Calu3 (cell line): ENCODE measurements at regions not wholly inside any gene's neighbourhood (a gene's known extent, or its start where the extent isn't known, plus 50 kb on each side); places are given as distances from the start of the nearest gene placed in this dataset.

Experiments used
- BruUV-seq: library from RNA; stranded (reverse); fragments of 400-500 nt; replicated peaks from 2 replicates; lab custom pipeline; 2021; lab: Mats Ljungman, UMichigan
- CTCF ChIA-PET: fragments of 300-600 bp; sonication (Branson Sonifier 250); formaldehyde crosslinking; loops from one replicate; lab custom pipeline; 2022; ENCODE audit warnings: antibody characterized with exemption; lab: Charles Lee
- DNase-seq: peaks from one replicate; pipeline ENCODE4 v3.0.0; 2022
- H3K27ac Mint-ChIP-seq: one replicate; pipeline ENCODE4 v1.8.0; 2022; ENCODE audit warnings: mixed read lengths; ENCODE audit not compliant: unreplicated experiment
- H3K27me3 Mint-ChIP-seq: one replicate; pipeline ENCODE4 v1.8.0; 2022; ENCODE audit warnings: mixed read lengths; ENCODE audit not compliant: unreplicated experiment
- H3K36me3 Mint-ChIP-seq: one replicate; pipeline ENCODE4 v1.8.0; 2022; ENCODE audit warnings: mild to moderate bottlenecking, moderate library complexity, mixed read lengths; ENCODE audit not compliant: insufficient read depth, unreplicated experiment
- H3K4me1 Mint-ChIP-seq: one replicate; pipeline ENCODE4 v1.8.0; 2022; ENCODE audit warnings: mild to moderate bottlenecking, low read depth, mixed read lengths; ENCODE audit not compliant: unreplicated experiment
- H3K4me3 Mint-ChIP-seq: one replicate; pipeline ENCODE4 v1.8.0; 2022; ENCODE audit warnings: mild to moderate bottlenecking, low read depth, moderate library complexity, mixed read lengths; ENCODE audit not compliant: unreplicated experiment
- H3K9me3 Mint-ChIP-seq: one replicate; pipeline ENCODE4 v1.8.0; 2022; ENCODE audit warnings: low read depth, mixed read lengths; ENCODE audit not compliant: unreplicated experiment
- intact Hi-C: fragments of 100-400 bp; cut with micrococcal nuclease; formaldehyde crosslinking; loops from one replicate; pipeline ENCODE4 v1.10.0; 2022; ENCODE audit not compliant: unreplicated experiment
- TF ChIP-seq, protein P1 (sequence below): fragments of 200-600 bp; IDR thresholded peaks from one replicate; pipeline ENCODE4 v1.8.0; 2022; ENCODE audit warnings: antibody characterized with exemption; ENCODE audit not compliant: unreplicated experiment

- H3K9me3 Mint-ChIP-seq = no peaks in the 10 kb centered on the region
- CTCF ChIA-PET = interaction anchor here (0.6 kb wide), 1 partner anchor 129 kb away, joined by 7 read pairs; no protein-coding TSS in a partner anchor
- no peak for DNase-seq
Observed at GRCh38 chr15:67013696-67014095, 51.7 kb upstream of the SMAD3 start.

More at GRCh38 chr15:67013696-67014095, 51.7 kb upstream of the SMAD3 start:
- intact Hi-C loops = no loop called here
- H3K4me1 Mint-ChIP-seq = peaks cover 26% of the 10 kb centered on the region
- no peak overlapping the region for H3K4me3 Mint-ChIP-seq
- H3K27me3 Mint-ChIP-seq = no peaks in the 10 kb centered on the region
- no peak overlapping the region for H3K27ac Mint-ChIP-seq
- BruUV-seq = no TSS peak
- TF ChIP-seq, protein P1, sequence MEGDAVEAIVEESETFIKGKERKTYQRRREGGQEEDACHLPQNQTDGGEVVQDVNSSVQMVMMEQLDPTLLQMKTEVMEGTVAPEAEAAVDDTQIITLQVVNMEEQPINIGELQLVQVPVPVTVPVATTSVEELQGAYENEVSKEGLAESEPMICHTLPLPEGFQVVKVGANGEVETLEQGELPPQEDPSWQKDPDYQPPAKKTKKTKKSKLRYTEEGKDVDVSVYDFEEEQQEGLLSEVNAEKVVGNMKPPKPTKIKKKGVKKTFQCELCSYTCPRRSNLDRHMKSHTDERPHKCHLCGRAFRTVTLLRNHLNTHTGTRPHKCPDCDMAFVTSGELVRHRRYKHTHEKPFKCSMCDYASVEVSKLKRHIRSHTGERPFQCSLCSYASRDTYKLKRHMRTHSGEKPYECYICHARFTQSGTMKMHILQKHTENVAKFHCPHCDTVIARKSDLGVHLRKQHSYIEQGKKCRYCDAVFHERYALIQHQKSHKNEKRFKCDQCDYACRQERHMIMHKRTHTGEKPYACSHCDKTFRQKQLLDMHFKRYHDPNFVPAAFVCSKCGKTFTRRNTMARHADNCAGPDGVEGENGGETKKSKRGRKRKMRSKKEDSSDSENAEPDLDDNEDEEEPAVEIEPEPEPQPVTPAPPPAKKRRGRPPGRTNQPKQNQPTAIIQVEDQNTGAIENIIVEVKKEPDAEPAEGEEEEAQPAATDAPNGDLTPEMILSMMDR = no peak
- no peaks in the 10 kb centered on the region for H3K36me3 Mint-ChIP-seq
